HEK293 (cell line): ENCODE measurements at regions not wholly inside any gene's neighbourhood (a gene's known extent, or its start where the extent isn't known, plus 50 kb on each side); places are given as distances from the start of the nearest gene placed in this dataset.

ENCODE experiments used
- CTCF ChIA-PET: fragments of 350-600 bp; formaldehyde crosslinking; extraction: SDS; loops from one replicate; lab custom pipeline; 2021; ENCODE audit warnings: antibody characterized with exemption; lab: Yijun Ruan, JAX
- POLR2A ChIA-PET: fragments of 300-600 bp; formaldehyde crosslinking; extraction: SDS; loops from one replicate; lab custom pipeline; 2020; ENCODE audit warnings: antibody characterized with exemption, inconsistent platforms; lab: Yijun Ruan, JAX
- H3K27ac ChIP-seq: fragments of 200-500 bp; sonication (Bioruptor generic); 2 replicates; pipeline ENCODE4 v1.5.1; 2014; ENCODE audit warnings: low read depth, low read length, control low read depth, inconsistent platforms; ENCODE audit errors: extremely low read depth
- H3K36me3 ChIP-seq, 2 experiments: fragments of 200-500 bp in 1 of 2; sonication (Bioruptor generic) in 1 of 2; 1 replicate in 1 of 2; 2 replicates in 1 of 2; pipeline ENCODE4 v1.5.1; 2014 to 2017; ENCODE audit warnings: inconsistent platforms in 2 of 2, low read length in 2 of 2; ENCODE audit not compliant: control insufficient read depth in 2 of 2, insufficient read depth in 1 of 2
- H3K4me1 ChIP-seq: fragments of 200-500 bp; sonication (Bioruptor generic); 2 replicates; pipeline ENCODE4 v1.5.1; 2014; ENCODE audit warnings: mild to moderate bottlenecking, low read length, inconsistent platforms; ENCODE audit not compliant: control insufficient read depth, insufficient read depth
- H3K4me3 ChIP-seq: 2 replicates; pipeline ENCODE4 v1.5.1; 2011; ENCODE audit warnings: low read depth, mild to moderate bottlenecking, control low read depth, low read length, moderate library complexity
- H3K9me3 ChIP-seq: fragments of 200-500 bp; sonication (Bioruptor generic); 2 replicates; pipeline ENCODE4 v1.5.1; 2014; ENCODE audit warnings: low read depth, low read length, inconsistent platforms; ENCODE audit not compliant: control insufficient read depth, insufficient read depth
- KLF1 ChIP-seq: fragments of 450-650 bp; formaldehyde crosslinking; IDR thresholded peaks from 2 replicates; pipeline ENCODE4 v1.5.1; 2016; ENCODE audit warnings: missing biosample characterization, missing genetic modification characterization
- KLF7 ChIP-seq: fragments of 450-650 bp; formaldehyde crosslinking; IDR thresholded peaks from 2 replicates; pipeline ENCODE4 v1.5.1; 2016; ENCODE audit warnings: missing biosample characterization, missing genetic modification characterization, borderline replicate concordance
- KLF8 ChIP-seq: fragments of 450-650 bp; formaldehyde crosslinking; IDR thresholded peaks from 2 replicates; pipeline ENCODE4 v1.5.1; 2016; ENCODE audit warnings: missing biosample characterization, missing genetic modification characterization
- OVOL3 ChIP-seq: fragments of 450-650 bp; formaldehyde crosslinking; IDR thresholded peaks from 2 replicates; pipeline ENCODE4 v1.5.1; 2016; ENCODE audit warnings: missing biosample characterization, missing genetic modification characterization
- YY1 ChIP-seq: fragments of 450-650 bp; formaldehyde crosslinking; IDR thresholded peaks from 2 replicates; pipeline ENCODE4 v1.5.1; 2018; ENCODE audit warnings: missing biosample characterization, missing genetic modification characterization
- ZBTB7A ChIP-seq: fragments of 450-650 bp; formaldehyde crosslinking; IDR thresholded peaks from 2 replicates; pipeline ENCODE4 v1.5.1; 2016; ENCODE audit warnings: low read depth, missing biosample characterization, missing genetic modification characterization
- ZBTB8A ChIP-seq: fragments of 450-650 bp; formaldehyde crosslinking; IDR thresholded peaks from 2 replicates; pipeline ENCODE4 v1.5.1; 2016; ENCODE audit warnings: missing biosample characterization, missing genetic modification characterization
- ZNF133 ChIP-seq: fragments of 450-650 bp; formaldehyde crosslinking; IDR thresholded peaks from 2 replicates; pipeline ENCODE4 v1.5.1; 2016; ENCODE audit warnings: missing biosample characterization, missing genetic modification characterization
- ZNF146 ChIP-seq: fragments of 450-650 bp; formaldehyde crosslinking; IDR thresholded peaks from 2 replicates; pipeline ENCODE4 v1.5.1; 2016; ENCODE audit warnings: missing biosample characterization, missing genetic modification characterization
- ZNF24 ChIP-seq: fragments of 450-650 bp; formaldehyde crosslinking; IDR thresholded peaks from 2 replicates; pipeline ENCODE4 v1.5.1; 2016; ENCODE audit warnings: missing biosample characterization, missing genetic modification characterization
- ZNF266 ChIP-seq: fragments of 450-650 bp; formaldehyde crosslinking; IDR thresholded peaks from 2 replicates; pipeline ENCODE4 v1.5.1; 2016; ENCODE audit warnings: missing biosample characterization, missing genetic modification characterization, low read depth
- ZNF335 ChIP-seq: fragments of 450-650 bp; formaldehyde crosslinking; conservative IDR thresholded peaks from 2 replicates; pipeline ENCODE4 v1.5.1; 2016; ENCODE audit warnings: missing biosample characterization, missing genetic modification characterization
- ZNF549 ChIP-seq: fragments of 450-650 bp; IDR thresholded peaks from 2 replicates; pipeline ENCODE4 v1.5.1; 2018; ENCODE audit warnings: missing biosample characterization, missing genetic modification characterization, mild to moderate bottlenecking, inconsistent platforms, moderate library complexity
- ZNF555 ChIP-seq: fragments of 450-650 bp; formaldehyde crosslinking; conservative IDR thresholded peaks from 2 replicates; pipeline ENCODE4 v1.5.1; 2017; ENCODE audit warnings: missing biosample characterization, mild to moderate bottlenecking, missing genetic modification characterization, inconsistent platforms
- ZNF571 ChIP-seq: fragments of 450-650 bp; formaldehyde crosslinking; IDR thresholded peaks from 2 replicates; pipeline ENCODE4 v1.5.0; 2017; ENCODE audit warnings: missing biosample characterization, missing genetic modification characterization
- ZNF600 ChIP-seq: fragments of 450-650 bp; formaldehyde crosslinking; IDR thresholded peaks from 2 replicates; pipeline ENCODE4 v1.5.1; 2016; ENCODE audit warnings: missing biosample characterization, missing genetic modification characterization
- ZNF658 ChIP-seq: fragments of 450-650 bp; formaldehyde crosslinking; IDR thresholded peaks from 2 replicates; pipeline ENCODE4; 2016; ENCODE audit warnings: missing biosample characterization, missing genetic modification characterization
- ZNF664 ChIP-seq: fragments of 450-650 bp; formaldehyde crosslinking; IDR thresholded peaks from 2 replicates; pipeline ENCODE4 v1.5.1; 2016; ENCODE audit warnings: missing biosample characterization, missing genetic modification characterization
- ZNF701 ChIP-seq: fragments of 450-650 bp; formaldehyde crosslinking; IDR thresholded peaks from 2 replicates; pipeline ENCODE4 v1.5.1; 2016; ENCODE audit warnings: missing biosample characterization, missing genetic modification characterization
- ZNF792 ChIP-seq: fragments of 450-650 bp; formaldehyde crosslinking; IDR thresholded peaks from 2 replicates; pipeline ENCODE4 v1.5.1; 2016; ENCODE audit warnings: missing biosample characterization, missing genetic modification characterization
- TF ChIP-seq, protein P1 (sequence below): fragments of 450-650 bp; IDR thresholded peaks from 2 replicates; pipeline ENCODE4 v1.5.1; 2018; ENCODE audit warnings: missing biosample characterization, missing genetic modification characterization
- TF ChIP-seq, protein P2 (sequence below): fragments of 450-650 bp; formaldehyde crosslinking; IDR thresholded peaks from 2 replicates; pipeline ENCODE4 v1.5.1; 2017; ENCODE audit warnings: missing biosample characterization, missing genetic modification characterization
- TF ChIP-seq, protein P3 (sequence below): IDR thresholded peaks from 2 replicates; pipeline ENCODE4 v1.6.1; 2011; ENCODE audit warnings: mild to moderate bottlenecking, low read depth, low read length, borderline replicate concordance
- TF ChIP-seq, protein P4 (sequence below): fragments of 450-650 bp; formaldehyde crosslinking; IDR thresholded peaks from 2 replicates; pipeline ENCODE4 v1.5.1; 2016; ENCODE audit warnings: missing biosample characterization, missing genetic modification characterization

DNA sequence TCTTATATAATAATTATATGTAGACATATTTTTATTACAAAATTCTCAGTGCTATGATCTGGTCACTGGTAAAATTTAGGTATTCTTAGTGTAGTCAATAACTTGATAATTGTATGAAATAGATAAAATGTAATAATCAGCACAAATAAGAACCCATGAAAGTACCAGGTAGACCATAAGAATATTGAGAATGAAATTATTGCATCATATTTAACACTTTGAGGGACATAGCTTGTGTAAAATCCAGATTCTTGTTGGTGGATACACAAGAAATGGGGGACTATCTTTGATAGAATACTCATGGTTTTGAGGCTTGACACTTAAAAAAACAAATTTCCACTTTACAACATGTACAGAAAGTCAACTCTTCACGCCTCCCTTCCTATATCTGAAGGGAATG lies 898.8 kb upstream of the DDX18 start:
- Histone ChIP-seq H3K9me3 (no peaks in the 10 kb centered on the region), H3K4me1 (no peaks in the 10 kb centered on the region), H3K27ac (no peak overlapping the region), H3K36me3 (no peaks in the 10 kb centered on the region), H3K4me3 (no peak overlapping the region)
- TF ChIP-seq ZNF133 (tag by site-specific recombination) = no peak
- no peak for TF ChIP-seq ZNF701 (tag by site-specific recombination)
- no peak for TF ChIP-seq ZNF24 (tag by site-specific recombination)
- no peak for TF ChIP-seq OVOL3 (tag by site-specific recombination)
- no peak for TF ChIP-seq ZBTB8A (tag by site-specific recombination)
- TF ChIP-seq, protein P1, sequence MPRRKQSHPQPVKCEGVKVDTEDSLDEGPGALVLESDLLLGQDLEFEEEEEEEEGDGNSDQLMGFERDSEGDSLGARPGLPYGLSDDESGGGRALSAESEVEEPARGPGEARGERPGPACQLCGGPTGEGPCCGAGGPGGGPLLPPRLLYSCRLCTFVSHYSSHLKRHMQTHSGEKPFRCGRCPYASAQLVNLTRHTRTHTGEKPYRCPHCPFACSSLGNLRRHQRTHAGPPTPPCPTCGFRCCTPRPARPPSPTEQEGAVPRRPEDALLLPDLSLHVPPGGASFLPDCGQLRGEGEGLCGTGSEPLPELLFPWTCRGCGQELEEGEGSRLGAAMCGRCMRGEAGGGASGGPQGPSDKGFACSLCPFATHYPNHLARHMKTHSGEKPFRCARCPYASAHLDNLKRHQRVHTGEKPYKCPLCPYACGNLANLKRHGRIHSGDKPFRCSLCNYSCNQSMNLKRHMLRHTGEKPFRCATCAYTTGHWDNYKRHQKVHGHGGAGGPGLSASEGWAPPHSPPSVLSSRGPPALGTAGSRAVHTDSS (tag by site-specific recombination) = no peak
- TF ChIP-seq ZNF664 (tag by site-specific recombination) = no peak
- TF ChIP-seq, protein P2, sequence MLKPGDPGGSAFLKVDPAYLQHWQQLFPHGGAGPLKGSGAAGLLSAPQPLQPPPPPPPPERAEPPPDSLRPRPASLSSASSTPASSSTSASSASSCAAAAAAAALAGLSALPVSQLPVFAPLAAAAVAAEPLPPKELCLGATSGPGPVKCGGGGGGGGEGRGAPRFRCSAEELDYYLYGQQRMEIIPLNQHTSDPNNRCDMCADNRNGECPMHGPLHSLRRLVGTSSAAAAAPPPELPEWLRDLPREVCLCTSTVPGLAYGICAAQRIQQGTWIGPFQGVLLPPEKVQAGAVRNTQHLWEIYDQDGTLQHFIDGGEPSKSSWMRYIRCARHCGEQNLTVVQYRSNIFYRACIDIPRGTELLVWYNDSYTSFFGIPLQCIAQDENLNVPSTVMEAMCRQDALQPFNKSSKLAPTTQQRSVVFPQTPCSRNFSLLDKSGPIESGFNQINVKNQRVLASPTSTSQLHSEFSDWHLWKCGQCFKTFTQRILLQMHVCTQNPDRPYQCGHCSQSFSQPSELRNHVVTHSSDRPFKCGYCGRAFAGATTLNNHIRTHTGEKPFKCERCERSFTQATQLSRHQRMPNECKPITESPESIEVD (tag by site-specific recombination) = no peak
- no peak for TF ChIP-seq ZNF555 (tag by site-specific recombination)
- TF ChIP-seq YY1 (tag by site-specific recombination) = no peak
- TF ChIP-seq KLF1 (tag by site-specific recombination) = no peak
- TF ChIP-seq, protein P3, sequence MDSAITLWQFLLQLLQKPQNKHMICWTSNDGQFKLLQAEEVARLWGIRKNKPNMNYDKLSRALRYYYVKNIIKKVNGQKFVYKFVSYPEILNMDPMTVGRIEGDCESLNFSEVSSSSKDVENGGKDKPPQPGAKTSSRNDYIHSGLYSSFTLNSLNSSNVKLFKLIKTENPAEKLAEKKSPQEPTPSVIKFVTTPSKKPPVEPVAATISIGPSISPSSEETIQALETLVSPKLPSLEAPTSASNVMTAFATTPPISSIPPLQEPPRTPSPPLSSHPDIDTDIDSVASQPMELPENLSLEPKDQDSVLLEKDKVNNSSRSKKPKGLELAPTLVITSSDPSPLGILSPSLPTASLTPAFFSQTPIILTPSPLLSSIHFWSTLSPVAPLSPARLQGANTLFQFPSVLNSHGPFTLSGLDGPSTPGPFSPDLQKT = no peak
- TF ChIP-seq ZNF792 (tag by site-specific recombination) = no peak
- no peak for TF ChIP-seq ZNF549 (tag by site-specific recombination)
- TF ChIP-seq KLF8 (tag by site-specific recombination) = no peak
- no peak for TF ChIP-seq ZNF266 (tag by site-specific recombination)
- TF ChIP-seq ZBTB7A (tag by site-specific recombination) = no peak
- ChIA-PET POLR2A (no interaction called here), CTCF (interaction anchor here (0.7 kb wide), 1 partner anchor 421 kb away, joined by 3 read pairs; no protein-coding TSS in a partner anchor)

DNA sequence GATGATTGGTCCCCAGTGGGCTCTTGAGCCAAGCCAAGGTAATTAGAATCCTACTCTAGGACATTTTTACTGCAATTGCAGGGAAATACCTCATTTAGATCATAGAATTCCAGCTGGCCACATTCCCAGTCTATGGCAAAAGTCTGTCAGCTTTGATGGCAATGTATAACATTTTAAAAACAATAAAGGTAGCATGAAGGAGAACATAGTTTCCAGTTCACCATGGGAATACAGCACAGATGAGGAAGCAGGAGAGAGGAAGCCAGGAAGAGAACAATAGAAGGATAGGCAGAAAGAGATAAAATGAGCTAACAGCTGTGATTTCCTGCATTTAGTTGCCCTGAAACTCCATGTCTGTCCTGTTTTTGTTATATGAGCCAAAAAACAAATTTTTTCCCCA lies 897.3 kb upstream of the DDX18 start:
- ChIA-PET CTCF (interaction anchor here (0.5 kb wide), 2 partner anchors 37 to 40 kb away, joined by 3 read pairs; no protein-coding TSS in a partner anchor), POLR2A (no interaction called here)
- TF ChIP-seq KLF7 (tag by site-specific recombination) (no peak), ZNF600 (tag by site-specific recombination) (no peak), ZNF658 (tag by site-specific recombination) (no peak), OVOL3 (tag by site-specific recombination) (no peak), ZNF571 (tag by site-specific recombination) (no peak), ZNF335 (no peak), ZNF146 (tag by site-specific recombination) (no peak)
- TF ChIP-seq, protein P3 = no peak
- TF ChIP-seq, protein P4, sequence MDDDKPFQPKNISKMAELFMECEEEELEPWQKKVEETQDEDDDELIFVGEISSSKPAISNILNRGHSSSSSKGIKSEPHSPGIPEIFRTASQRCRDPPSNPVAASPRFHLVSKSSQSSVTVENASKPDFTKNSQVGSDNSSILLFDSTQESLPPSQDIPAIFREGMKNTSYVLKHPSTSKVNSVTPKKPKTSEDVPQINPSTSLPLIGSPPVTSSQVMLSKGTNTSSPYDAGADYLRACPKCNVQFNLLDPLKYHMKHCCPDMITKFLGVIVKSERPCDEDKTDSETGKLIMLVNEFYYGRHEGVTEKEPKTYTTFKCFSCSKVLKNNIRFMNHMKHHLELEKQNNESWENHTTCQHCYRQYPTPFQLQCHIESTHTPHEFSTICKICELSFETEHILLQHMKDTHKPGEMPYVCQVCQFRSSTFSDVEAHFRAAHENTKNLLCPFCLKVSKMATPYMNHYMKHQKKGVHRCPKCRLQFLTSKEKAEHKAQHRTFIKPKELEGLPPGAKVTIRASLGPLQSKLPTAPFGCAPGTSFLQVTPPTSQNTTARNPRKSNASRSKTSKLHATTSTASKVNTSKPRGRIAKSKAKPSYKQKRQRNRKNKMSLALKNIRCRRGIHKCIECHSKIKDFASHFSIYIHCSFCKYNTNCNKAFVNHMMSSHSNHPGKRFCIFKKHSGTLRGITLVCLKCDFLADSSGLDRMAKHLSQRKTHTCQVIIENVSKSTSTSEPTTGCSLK = no peak
- H3K36me3 ChIP-seq = no peaks in the 10 kb centered on the region
- H3K27ac ChIP-seq = no peak overlapping the region
- no peak overlapping the region for H3K4me3 ChIP-seq
- H3K9me3 ChIP-seq = no peaks in the 10 kb centered on the region
- H3K4me1 ChIP-seq = no peaks in the 10 kb centered on the region
